HG03342 (cell line): ENCODE measurements at regions not wholly inside any gene's neighbourhood (a gene's known extent, or its start where the extent isn't known, plus 50 kb on each side); places are given as distances from the start of the nearest gene placed in this dataset.
"Not testable (repeated sequence)": the region's sequence is repeated elsewhere in the genome, so short reads cannot be mapped to it uniquely, and the experiment has no call there.

Experiments used
- ATAC-seq: cut with Tn5 transposase; IDR thresholded peaks from one replicate; pipeline ENCODE4 v1.9.1; 2021; ENCODE audit warnings: mild to moderate bottlenecking, moderate library complexity; ENCODE audit not compliant: unreplicated experiment

GRCh38 chr6:4420160-4420865, 284.9 kb upstream of the ECI2 start:
- no peak for ATAC-seq

GRCh38 chr6:4415549-4415948, 280.2 kb upstream of the ECI2 start:
- ATAC-seq: no peak

GRCh38 chr6:4414078-4414477, 278.7 kb upstream of the ECI2 start:
- ATAC-seq: not testable (repeated sequence)

GRCh38 chr6:4413073-4413472, 277.7 kb upstream of the ECI2 start:
- no peak for ATAC-seq

- no peak for ATAC-seq
These were observed 277.1 kb upstream of the ECI2 start for GRCh38 chr6:4412488-4412887.

- ATAC-seq: no peak
These were observed 276.7 kb upstream of the ECI2 start for GRCh38 chr6:4412077-4412476.

GRCh38 chr6:4407710-4408109, 272.3 kb upstream of the ECI2 start:
- ATAC-seq: peak; percentile 99

GRCh38 chr6:4405621-4406212, 270.3 kb upstream of the ECI2 start:
- ATAC-seq: no peak

- no peak for ATAC-seq
These were observed 269.0 kb upstream of the ECI2 start for GRCh38 chr6:4404415-4404814.

- no peak for ATAC-seq
These were observed 268.5 kb upstream of the ECI2 start for GRCh38 chr6:4403828-4404227.

GRCh38 chr6:4403023-4403752, 267.8 kb upstream of the ECI2 start:
- no peak for ATAC-seq

- no peak for ATAC-seq
These were observed 267.2 kb upstream of the ECI2 start for GRCh38 chr6:4402477-4402976.

- no peak for ATAC-seq
These were observed 266.3 kb upstream of the ECI2 start for GRCh38 chr6:4401408-4402368.

GRCh38 chr6:4399656-4400055, 264.3 kb upstream of the ECI2 start:
- no peak for ATAC-seq

GRCh38 chr6:4398791-4399190, 263.4 kb upstream of the ECI2 start:
- no peak for ATAC-seq

GRCh38 chr6:4397307-4397706, 261.9 kb upstream of the ECI2 start:
- no peak for ATAC-seq

- ATAC-seq: no peak
These were observed 260.7 kb upstream of the ECI2 start for GRCh38 chr6:4396044-4396443.

GRCh38 chr6:4395386-4395785, 260.0 kb upstream of the ECI2 start:
- ATAC-seq: no peak

- no peak for ATAC-seq
These were observed 259.4 kb upstream of the ECI2 start for GRCh38 chr6:4394786-4395185.

- ATAC-seq: no peak
These were observed 253.3 kb upstream of the ECI2 start for GRCh38 chr6:4388675-4389074.

GRCh38 chr6:4384656-4385055, 249.3 kb upstream of the ECI2 start:
- no peak for ATAC-seq
